ENCODE measurements at regions not wholly inside any gene's neighbourhood (a gene's known extent, or its start where the extent isn't known, plus 50 kb on each side); places are given as distances from the start of the nearest gene placed in this dataset.

DNA sequence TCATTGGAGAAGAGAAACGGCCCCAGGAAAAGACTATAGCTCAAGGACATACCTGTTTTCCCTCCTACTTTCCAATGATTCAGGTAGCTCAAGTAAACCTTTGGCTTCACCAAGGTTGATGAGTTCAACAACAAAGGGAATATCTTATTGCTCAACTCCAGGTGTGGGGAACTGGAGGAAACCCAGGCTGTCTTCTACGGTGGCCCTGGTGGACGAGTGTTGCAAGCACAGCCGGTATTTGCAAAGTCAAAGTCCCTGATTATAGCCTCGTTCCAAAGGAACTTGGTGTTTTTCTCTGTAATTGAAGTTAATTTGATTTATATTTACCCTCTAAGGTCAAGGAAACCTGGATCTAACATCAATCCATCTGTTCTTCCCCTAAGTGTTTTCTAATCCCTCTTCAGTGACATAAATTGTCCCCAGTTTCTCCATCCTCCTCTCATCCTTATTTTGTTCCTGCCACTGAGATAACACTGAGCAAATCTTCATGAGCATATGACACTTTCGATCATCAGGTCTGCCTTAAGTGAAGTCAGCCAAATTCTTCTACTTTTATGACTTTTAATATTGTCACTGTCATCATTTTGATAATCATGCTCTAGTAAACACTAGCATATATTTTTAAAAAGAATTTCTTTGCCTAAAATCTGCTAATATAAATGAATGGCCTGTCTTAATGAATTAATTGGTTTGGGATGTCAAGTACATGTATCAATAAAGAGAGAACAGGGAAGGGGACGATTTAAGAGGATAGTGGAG is 174.6 kb upstream of the TBX3 start:
- H3K9me3 Mint-ChIP-seq = peaks cover 14% of the 10 kb centered on the region
- H3K36me3 Mint-ChIP-seq (ENCODE audit: low read depth) = no peaks in the 10 kb centered on the region
- intact Hi-C loops (cut with micrococcal nuclease) = no loop called here
- ChIA-PET POLR2A (no interaction called here), CTCF (no interaction called here)
- H3K4me1 Mint-ChIP-seq (ENCODE audit: low read depth) = no peaks in the 10 kb centered on the region
- H3K27me3 Mint-ChIP-seq = peaks cover 1% of the 10 kb centered on the region
- no peak overlapping the region for H3K27ac Mint-ChIP-seq
- DNase-seq (no peak), ATAC-seq (no peak)
- TF ChIP-seq, protein P1, sequence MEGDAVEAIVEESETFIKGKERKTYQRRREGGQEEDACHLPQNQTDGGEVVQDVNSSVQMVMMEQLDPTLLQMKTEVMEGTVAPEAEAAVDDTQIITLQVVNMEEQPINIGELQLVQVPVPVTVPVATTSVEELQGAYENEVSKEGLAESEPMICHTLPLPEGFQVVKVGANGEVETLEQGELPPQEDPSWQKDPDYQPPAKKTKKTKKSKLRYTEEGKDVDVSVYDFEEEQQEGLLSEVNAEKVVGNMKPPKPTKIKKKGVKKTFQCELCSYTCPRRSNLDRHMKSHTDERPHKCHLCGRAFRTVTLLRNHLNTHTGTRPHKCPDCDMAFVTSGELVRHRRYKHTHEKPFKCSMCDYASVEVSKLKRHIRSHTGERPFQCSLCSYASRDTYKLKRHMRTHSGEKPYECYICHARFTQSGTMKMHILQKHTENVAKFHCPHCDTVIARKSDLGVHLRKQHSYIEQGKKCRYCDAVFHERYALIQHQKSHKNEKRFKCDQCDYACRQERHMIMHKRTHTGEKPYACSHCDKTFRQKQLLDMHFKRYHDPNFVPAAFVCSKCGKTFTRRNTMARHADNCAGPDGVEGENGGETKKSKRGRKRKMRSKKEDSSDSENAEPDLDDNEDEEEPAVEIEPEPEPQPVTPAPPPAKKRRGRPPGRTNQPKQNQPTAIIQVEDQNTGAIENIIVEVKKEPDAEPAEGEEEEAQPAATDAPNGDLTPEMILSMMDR (IDR thresholded peaks at IDR 0.05) = no peak
- no peak overlapping the region for H3K4me3 Mint-ChIP-seq

DNA sequence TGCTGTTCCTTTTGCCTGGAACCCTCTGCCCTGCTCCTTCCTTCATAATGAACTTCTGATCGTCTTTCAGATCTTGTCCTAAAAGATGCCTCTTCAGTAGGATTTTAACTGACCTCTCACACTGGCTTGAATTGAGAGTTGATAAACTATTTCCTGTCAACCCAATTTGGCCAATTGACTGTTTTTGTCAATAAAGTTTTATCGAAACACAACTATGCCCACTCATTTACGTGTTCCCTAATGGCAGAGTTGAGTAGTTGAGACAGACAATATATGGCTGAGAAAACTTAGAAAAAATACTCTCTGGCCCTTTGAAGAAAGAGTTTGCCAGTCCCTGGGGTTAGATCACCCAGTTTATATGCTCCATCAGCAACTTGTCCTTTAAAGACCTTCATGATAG is 171.7 kb upstream of the TBX3 start:
- no peak for DNase-seq
- peaks cover 1% of the 10 kb centered on the region for H3K27me3 Mint-ChIP-seq
- TF ChIP-seq, protein P1 (IDR thresholded peaks at IDR 0.05) = no peak
- intact Hi-C loops (cut with micrococcal nuclease) = no loop called here
- ATAC-seq = no peak
- no peaks in the 10 kb centered on the region for H3K36me3 Mint-ChIP-seq (ENCODE audit: low read depth)
- H3K4me3 Mint-ChIP-seq = no peak overlapping the region
- ChIA-PET CTCF (no interaction called here), POLR2A (no interaction called here)
- H3K27ac Mint-ChIP-seq = no peak overlapping the region
- no peaks in the 10 kb centered on the region for H3K4me1 Mint-ChIP-seq (ENCODE audit: low read depth)
- peaks cover 9% of the 10 kb centered on the region for H3K9me3 Mint-ChIP-seq

DNA sequence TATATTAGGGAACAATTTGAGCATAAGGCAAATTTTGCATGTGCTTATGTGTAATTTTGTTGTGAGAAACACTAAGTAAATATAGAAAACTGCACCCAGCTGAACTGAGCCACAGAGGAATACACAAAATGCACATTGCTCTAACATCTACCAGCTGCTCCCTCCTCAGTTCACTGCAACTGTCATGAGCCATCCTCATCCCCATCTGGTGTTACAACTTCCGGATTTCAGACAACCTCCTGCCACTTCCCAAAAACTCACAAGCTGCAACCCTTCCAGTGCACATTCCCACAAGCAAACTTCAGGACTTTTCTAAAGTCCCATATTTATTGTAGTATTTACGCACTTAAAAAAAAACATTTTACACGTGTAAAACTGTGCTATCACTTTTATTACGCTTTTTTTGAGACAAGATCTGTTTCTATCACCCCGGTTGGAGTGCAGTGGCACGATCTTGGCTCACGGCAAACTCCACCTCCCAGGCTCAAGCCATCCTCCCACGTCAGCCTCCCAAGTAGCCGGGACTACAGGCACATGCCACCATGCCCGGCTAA is 169.1 kb upstream of the TBX3 start:
- no peaks in the 10 kb centered on the region for H3K4me1 Mint-ChIP-seq (ENCODE audit: low read depth)
- H3K27ac Mint-ChIP-seq = no peak overlapping the region
- TF ChIP-seq, protein P1 (IDR thresholded peaks at IDR 0.05) = no peak
- peaks cover 1% of the 10 kb centered on the region for H3K27me3 Mint-ChIP-seq
- ATAC-seq (no peak), DNase-seq (no peak)
- H3K9me3 Mint-ChIP-seq = peaks cover 9% of the 10 kb centered on the region
- no peak overlapping the region for H3K4me3 Mint-ChIP-seq
- CTCF ChIA-PET = no interaction called here
- no peaks in the 10 kb centered on the region for H3K36me3 Mint-ChIP-seq (ENCODE audit: low read depth)
- POLR2A ChIA-PET = no interaction called here
- intact Hi-C loops (cut with micrococcal nuclease) = no loop called here

DNA sequence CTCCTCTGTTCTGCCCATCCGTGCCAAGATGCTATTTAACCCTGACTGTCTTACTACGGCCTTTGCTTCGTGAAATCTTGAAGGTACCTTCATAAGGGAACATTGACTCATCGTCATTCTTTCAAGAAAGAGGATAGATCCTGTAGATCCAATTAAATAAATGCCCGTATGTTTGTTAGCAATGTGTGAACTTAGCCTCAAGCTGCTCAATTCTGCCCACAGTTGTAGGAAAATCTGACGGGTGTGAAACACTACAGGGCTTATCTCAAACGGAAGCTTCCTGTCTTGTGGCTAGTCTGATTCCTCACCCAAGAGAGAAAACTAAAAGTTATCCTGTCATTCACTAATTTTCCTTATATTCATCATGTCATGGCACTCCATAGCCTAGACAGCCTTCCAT is 168.0 kb upstream of the TBX3 start:
- Mint-ChIP-seq H3K27ac (no peak overlapping the region), H3K9me3 (peaks cover 9% of the 10 kb centered on the region), H3K36me3 (ENCODE audit: low read depth) (no peaks in the 10 kb centered on the region), H3K4me3 (no peak overlapping the region), H3K4me1 (ENCODE audit: low read depth) (no peaks in the 10 kb centered on the region), H3K27me3 (peaks cover 4% of the 10 kb centered on the region)
- ChIA-PET CTCF (no interaction called here), POLR2A (no interaction called here)
- intact Hi-C loops (cut with micrococcal nuclease) = no loop called here
- TF ChIP-seq, protein P1 (IDR thresholded peaks at IDR 0.05) = no peak
- no peak for DNase-seq
- no peak for ATAC-seq

DNA sequence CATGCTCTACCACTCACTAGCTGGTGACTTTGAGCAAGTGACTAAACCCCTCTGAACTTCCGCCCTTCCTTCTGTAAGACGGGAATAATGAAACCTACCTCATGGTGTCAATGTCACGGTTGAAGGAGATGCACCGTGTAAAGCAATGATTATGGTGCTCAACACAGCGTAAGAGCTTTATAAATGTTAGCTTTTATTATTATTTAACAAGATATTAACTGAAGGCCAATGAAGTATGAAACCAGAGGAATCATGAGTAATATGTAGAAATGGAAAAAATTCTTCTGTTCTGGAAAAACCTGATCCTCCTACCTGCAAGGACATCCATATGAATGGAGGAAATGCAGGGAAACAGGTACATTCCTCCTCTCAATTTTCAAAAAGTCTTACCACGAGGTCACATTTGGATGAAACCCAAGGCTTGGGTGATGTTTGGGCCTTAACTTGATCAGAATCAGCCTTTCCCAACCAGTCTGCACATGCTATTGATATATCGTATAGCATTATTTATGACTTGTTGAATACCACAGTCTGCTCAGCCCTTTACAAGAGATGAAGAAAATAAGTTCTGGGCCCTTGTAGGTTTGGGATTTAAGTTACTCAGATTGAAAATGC is 166.8 kb upstream of the TBX3 start:
- CTCF ChIA-PET = no interaction called here
- Mint-ChIP-seq H3K27me3 (peaks cover 4% of the 10 kb centered on the region), H3K36me3 (ENCODE audit: low read depth) (no peaks in the 10 kb centered on the region), H3K9me3 (peaks cover 8% of the 10 kb centered on the region), H3K4me3 (no peak overlapping the region), H3K4me1 (ENCODE audit: low read depth) (no peaks in the 10 kb centered on the region), H3K27ac (no peak overlapping the region)
- TF ChIP-seq, protein P1 (IDR thresholded peaks at IDR 0.05) = no peak
- DNase-seq (no peak), ATAC-seq (no peak)
- intact Hi-C loops (cut with micrococcal nuclease) = no loop called here
- POLR2A ChIA-PET = no interaction called here

Data from activated CD8-positive, alpha-beta T cell treated with anti-CD3 and anti-CD28 coated beads for 36 hours (primary cell).